SK-N-SH treated with all-trans-retinoic acid at 6 μM for 48 hours (cell line): ENCODE measurements at regions not wholly inside any gene's neighbourhood (a gene's known extent, or its start where the extent isn't known, plus 50 kb on each side); places are given as distances from the start of the nearest gene placed in this dataset.

Source experiments
- ATAC-seq: fragments of 200-7000 bp; cut with Tn5 transposase; 3 replicates; pipeline ENCODE4 v1.9.1; 2020; ENCODE audit warnings: mild to moderate bottlenecking, moderate library complexity
- ARNTL ChIP-seq: fragments of 450-650 bp; formaldehyde crosslinking; IDR thresholded peaks from 2 replicates; pipeline ENCODE4 v1.5.0; 2020; ENCODE audit warnings: low read depth, mild to moderate bottlenecking, moderate library complexity, borderline replicate concordance
- BACH2 ChIP-seq: fragments of 250-450 bp; sonication (Bioruptor Pico); IDR thresholded peaks from 2 replicates; pipeline ENCODE4 v1.9.0; 2021; ENCODE audit warnings: mild to moderate bottlenecking, borderline replicate concordance
- CSDC2 ChIP-seq: fragments of 250-450 bp; sonication (Bioruptor Pico); IDR thresholded peaks from 2 replicates; pipeline ENCODE4 v1.5.0; 2020; ENCODE audit warnings: mild to moderate bottlenecking, moderate library complexity
- ESRRG ChIP-seq: fragments of 250-450 bp; sonication (Bioruptor Pico); IDR thresholded peaks from 2 replicates; pipeline ENCODE4 v1.6.1; 2021; ENCODE audit warnings: mild to moderate bottlenecking
- GLIS3 ChIP-seq: fragments of 250-450 bp; sonication (Bioruptor Pico); IDR thresholded peaks from 2 replicates; pipeline ENCODE4 v1.5.0; 2020; ENCODE audit warnings: mild to moderate bottlenecking, moderate library complexity
- ISL1 ChIP-seq: fragments of 250-450 bp; sonication (Bioruptor Pico); IDR thresholded peaks from 2 replicates; pipeline ENCODE4 v2.1.2; 2022; ENCODE audit warnings: mild to moderate bottlenecking, moderate library complexity
- OSR1 ChIP-seq: fragments of 250-450 bp; sonication (Bioruptor Pico); IDR thresholded peaks from 2 replicates; pipeline ENCODE4 v1.8.0; 2022; ENCODE audit warnings: moderate library complexity, mild to moderate bottlenecking, inconsistent platforms
- PPARA ChIP-seq: fragments of 250-450 bp; sonication (Bioruptor Pico); IDR thresholded peaks from 2 replicates; pipeline ENCODE4 v1.5.0; 2020; ENCODE audit warnings: mild to moderate bottlenecking, borderline replicate concordance
- RARB ChIP-seq: fragments of 250-450 bp; sonication (Bioruptor Pico); IDR thresholded peaks from 2 replicates; pipeline ENCODE4 v1.8.0; 2021; ENCODE audit warnings: mild to moderate bottlenecking, moderate library complexity
- SNAI2 ChIP-seq: fragments of 250-450 bp; sonication (Bioruptor Pico); IDR thresholded peaks from 2 replicates; pipeline ENCODE4 v1.5.0; 2020; ENCODE audit warnings: mild to moderate bottlenecking, moderate library complexity
- TCF4 ChIP-seq: fragments of 250-450 bp; sonication (Bioruptor Pico); IDR thresholded peaks from 2 replicates; pipeline ENCODE4 v1.8.0; 2021; ENCODE audit warnings: mild to moderate bottlenecking, moderate library complexity, borderline replicate concordance
- TOX ChIP-seq: fragments of 250-450 bp; sonication (Bioruptor Pico); IDR thresholded peaks from 2 replicates; pipeline ENCODE4 v1.8.0; 2021; ENCODE audit warnings: mild to moderate bottlenecking, moderate library complexity, borderline replicate concordance
- ZC3H10 ChIP-seq: fragments of 250-450 bp; sonication (Bioruptor Pico); IDR thresholded peaks from 2 replicates; pipeline ENCODE4 v1.5.1; 2021; ENCODE audit warnings: mild to moderate bottlenecking, moderate library complexity
- ZFP3 ChIP-seq: fragments of 250-450 bp; sonication (Bioruptor Pico); IDR thresholded peaks from 2 replicates; pipeline ENCODE4 v1.5.0; 2020; ENCODE audit warnings: mild to moderate bottlenecking, moderate library complexity
- ZNF565 ChIP-seq: fragments of 450-650 bp; formaldehyde crosslinking; conservative IDR thresholded peaks from 2 replicates; pipeline ENCODE4 v1.5.0; 2020; ENCODE audit warnings: low read depth, mild to moderate bottlenecking, moderate library complexity
- ZNF70 ChIP-seq: fragments of 450-650 bp; formaldehyde crosslinking; IDR thresholded peaks from 2 replicates; pipeline ENCODE4 v1.5.0; 2020; ENCODE audit warnings: mild to moderate bottlenecking, moderate library complexity
- TF ChIP-seq, protein P1 (sequence below): fragments of 250-450 bp; sonication (Bioruptor Pico); IDR thresholded peaks from 2 replicates; pipeline ENCODE4 v1.5.1; 2021; ENCODE audit warnings: mild to moderate bottlenecking, moderate library complexity
- TF ChIP-seq, protein P2 (sequence below): fragments of 250-450 bp; sonication (Bioruptor Pico); IDR thresholded peaks from 2 replicates; pipeline ENCODE4 v1.5.1; 2020; ENCODE audit warnings: low read depth, mild to moderate bottlenecking, moderate library complexity
- TF ChIP-seq, protein P3 (sequence below): fragments of 250-450 bp; sonication (Bioruptor Pico); IDR thresholded peaks from 2 replicates; pipeline ENCODE4 v1.5.0; 2020; ENCODE audit warnings: mild to moderate bottlenecking, moderate library complexity

DNA sequence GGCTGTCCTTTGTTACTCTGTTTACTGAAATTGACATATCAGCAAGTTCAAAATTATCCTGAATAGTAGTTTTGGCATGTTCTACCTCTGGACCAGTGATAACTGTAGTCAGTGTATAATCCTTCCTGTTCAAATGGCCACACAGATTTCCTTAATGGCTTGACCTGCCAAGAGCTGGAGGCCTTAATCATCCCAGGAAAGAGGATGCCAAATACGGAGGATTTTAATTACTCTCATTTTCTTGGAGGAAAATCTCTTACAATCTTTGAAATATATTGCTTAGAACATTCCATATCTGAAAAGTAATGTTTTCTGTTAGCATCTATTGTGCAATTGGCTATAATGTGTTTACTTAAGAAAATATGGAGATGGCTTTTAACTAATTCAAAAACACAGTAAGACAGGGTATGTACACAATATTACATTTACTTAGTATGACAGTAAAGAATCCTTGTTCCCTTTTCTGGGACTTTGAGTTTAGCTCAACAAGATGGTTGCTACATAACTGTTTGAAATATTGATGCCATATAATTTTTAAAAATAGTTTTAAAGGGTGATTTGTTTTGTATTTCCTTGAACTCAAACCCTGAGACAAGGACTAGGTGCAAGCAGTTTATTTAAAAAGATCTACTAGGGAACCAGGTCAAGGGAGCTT is 68.9 kb upstream of the SELENOP start:
- no peak for TF ChIP-seq ARNTL (CRISPR knock-in tag)
- no peak for TF ChIP-seq ISL1 (CRISPR knock-in tag)
- no peak for TF ChIP-seq GLIS3 (CRISPR knock-in tag)
- no peak for TF ChIP-seq ESRRG (CRISPR knock-in tag)
- no peak for TF ChIP-seq PPARA
- TF ChIP-seq, protein P1, sequence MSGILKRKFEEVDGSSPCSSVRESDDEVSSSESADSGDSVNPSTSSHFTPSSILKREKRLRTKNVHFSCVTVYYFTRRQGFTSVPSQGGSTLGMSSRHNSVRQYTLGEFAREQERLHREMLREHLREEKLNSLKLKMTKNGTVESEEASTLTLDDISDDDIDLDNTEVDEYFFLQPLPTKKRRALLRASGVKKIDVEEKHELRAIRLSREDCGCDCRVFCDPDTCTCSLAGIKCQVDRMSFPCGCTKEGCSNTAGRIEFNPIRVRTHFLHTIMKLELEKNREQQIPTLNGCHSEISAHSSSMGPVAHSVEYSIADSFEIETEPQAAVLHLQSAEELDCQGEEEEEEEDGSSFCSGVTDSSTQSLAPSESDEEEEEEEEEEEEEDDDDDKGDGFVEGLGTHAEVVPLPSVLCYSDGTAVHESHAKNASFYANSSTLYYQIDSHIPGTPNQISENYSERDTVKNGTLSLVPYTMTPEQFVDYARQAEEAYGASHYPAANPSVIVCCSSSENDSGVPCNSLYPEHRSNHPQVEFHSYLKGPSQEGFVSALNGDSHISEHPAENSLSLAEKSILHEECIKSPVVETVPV (CRISPR knock-in tag), result no peak
- no peak for ATAC-seq

DNA sequence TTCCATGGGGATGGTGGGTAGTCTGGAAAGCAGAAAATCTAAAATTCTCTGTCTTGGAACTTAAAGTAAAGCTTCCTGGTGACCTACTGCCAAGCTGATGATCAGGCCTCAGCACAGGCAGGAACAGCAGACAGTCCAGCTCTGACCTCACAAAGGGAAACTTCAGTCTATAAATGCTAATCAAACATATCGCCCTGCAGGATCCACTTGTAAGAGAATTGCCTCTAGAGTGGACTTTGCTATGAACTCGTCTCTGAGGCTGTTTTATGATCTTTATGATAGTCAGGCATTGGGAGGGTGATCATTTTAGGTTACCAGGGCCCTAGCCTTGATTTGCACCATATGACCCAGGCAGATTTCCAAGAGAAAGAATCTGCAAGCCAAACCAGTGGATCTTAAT is 67.6 kb upstream of the SELENOP start:
- ATAC-seq, result no peak
- no peak for TF ChIP-seq ARNTL (CRISPR knock-in tag)
- TF ChIP-seq SNAI2, result no peak
- TF ChIP-seq, protein P2, sequence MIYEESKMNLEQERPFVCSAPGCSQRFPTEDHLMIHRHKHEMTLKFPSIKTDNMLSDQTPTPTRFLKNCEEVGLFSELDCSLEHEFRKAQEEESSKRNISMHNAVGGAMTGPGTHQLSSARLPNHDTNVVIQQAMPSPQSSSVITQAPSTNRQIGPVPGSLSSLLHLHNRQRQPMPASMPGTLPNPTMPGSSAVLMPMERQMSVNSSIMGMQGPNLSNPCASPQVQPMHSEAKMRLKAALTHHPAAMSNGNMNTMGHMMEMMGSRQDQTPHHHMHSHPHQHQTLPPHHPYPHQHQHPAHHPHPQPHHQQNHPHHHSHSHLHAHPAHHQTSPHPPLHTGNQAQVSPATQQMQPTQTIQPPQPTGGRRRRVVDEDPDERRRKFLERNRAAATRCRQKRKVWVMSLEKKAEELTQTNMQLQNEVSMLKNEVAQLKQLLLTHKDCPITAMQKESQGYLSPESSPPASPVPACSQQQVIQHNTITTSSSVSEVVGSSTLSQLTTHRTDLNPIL (CRISPR knock-in tag), result no peak

DNA sequence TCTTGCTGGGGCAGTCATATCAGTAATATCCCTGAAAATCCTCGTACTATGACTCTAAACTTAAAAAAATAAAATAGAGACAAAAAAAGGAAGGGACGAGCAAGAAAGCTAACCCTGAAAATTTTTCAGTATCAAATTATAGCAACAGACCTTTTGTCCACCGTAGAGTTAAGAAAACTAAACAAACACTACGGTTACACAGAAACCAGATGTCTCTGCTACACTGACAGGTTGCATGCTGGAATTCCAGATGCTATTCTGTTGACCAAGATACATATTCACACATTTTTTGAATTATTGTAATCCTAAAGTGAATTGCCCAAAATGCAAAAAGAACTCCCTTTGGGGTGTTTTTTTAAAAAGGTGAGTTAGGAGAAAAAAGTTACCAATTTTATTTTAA is 66.9 kb upstream of the SELENOP start:
- no peak for ATAC-seq
- TF ChIP-seq, protein P2 (CRISPR knock-in tag), result no peak
- TF ChIP-seq ZNF70 (CRISPR knock-in tag) (no peak), CSDC2 (CRISPR knock-in tag) (no peak), RARB (CRISPR knock-in tag) (no peak), ESRRG (CRISPR knock-in tag) (no peak), PPARA (no peak)

DNA sequence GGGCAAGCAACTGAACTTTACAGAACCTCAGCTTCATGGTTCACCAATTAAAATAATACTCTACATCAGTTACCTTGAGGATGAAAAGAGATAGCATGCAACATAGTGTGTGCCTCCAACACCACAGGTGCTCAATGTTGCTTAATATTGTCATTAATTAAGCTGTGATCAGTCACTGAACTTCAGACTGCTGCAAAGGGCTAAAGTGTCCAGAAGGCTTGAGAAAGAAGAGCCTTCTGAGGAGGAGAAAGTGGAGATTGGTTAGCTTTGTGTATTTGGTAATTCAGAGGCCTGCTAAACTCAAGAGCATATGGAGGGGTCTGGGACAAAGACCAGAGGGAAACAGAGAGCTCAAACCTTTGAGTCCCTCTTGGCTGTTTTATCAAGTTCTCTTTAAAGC is 66.3 kb upstream of the SELENOP start:
- no peak for TF ChIP-seq PPARA
- TF ChIP-seq TCF4, result no peak
- TF ChIP-seq, protein P1 (CRISPR knock-in tag), result no peak
- TF ChIP-seq TOX (CRISPR knock-in tag), result no peak
- no peak for TF ChIP-seq GLIS3 (CRISPR knock-in tag)
- TF ChIP-seq ZFP3 (CRISPR knock-in tag), result no peak
- no peak for TF ChIP-seq ZNF565 (CRISPR knock-in tag)
- no peak for TF ChIP-seq RARB (CRISPR knock-in tag)

DNA sequence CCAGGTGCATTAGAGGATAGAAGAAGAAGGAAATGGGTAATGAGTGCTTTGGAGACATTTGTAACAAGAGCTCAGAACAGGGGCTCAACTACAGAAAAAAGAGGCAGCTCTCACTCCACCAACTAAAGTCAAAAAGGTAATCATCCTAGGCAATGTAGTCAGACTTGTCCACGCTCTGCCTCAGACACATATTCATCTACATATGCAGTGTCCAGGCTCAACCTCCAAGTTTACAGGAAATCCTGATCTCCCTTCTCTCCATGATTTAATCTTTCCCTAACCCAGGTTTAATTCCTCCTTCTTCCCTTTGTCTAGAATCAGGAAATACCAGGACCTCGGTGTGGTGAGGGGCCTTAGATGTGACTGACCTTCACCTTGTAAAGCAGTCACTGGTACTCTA is 65.7 kb upstream of the SELENOP start:
- no peak for ATAC-seq
- TF ChIP-seq ZFP3 (CRISPR knock-in tag) (no peak), ZC3H10 (CRISPR knock-in tag) (no peak), RARB (CRISPR knock-in tag) (no peak), OSR1 (CRISPR knock-in tag) (no peak), GLIS3 (CRISPR knock-in tag) (no peak), ZNF70 (CRISPR knock-in tag) (no peak), PPARA (no peak), BACH2 (CRISPR knock-in tag) (no peak), TCF4 (no peak)
- TF ChIP-seq, protein P3, sequence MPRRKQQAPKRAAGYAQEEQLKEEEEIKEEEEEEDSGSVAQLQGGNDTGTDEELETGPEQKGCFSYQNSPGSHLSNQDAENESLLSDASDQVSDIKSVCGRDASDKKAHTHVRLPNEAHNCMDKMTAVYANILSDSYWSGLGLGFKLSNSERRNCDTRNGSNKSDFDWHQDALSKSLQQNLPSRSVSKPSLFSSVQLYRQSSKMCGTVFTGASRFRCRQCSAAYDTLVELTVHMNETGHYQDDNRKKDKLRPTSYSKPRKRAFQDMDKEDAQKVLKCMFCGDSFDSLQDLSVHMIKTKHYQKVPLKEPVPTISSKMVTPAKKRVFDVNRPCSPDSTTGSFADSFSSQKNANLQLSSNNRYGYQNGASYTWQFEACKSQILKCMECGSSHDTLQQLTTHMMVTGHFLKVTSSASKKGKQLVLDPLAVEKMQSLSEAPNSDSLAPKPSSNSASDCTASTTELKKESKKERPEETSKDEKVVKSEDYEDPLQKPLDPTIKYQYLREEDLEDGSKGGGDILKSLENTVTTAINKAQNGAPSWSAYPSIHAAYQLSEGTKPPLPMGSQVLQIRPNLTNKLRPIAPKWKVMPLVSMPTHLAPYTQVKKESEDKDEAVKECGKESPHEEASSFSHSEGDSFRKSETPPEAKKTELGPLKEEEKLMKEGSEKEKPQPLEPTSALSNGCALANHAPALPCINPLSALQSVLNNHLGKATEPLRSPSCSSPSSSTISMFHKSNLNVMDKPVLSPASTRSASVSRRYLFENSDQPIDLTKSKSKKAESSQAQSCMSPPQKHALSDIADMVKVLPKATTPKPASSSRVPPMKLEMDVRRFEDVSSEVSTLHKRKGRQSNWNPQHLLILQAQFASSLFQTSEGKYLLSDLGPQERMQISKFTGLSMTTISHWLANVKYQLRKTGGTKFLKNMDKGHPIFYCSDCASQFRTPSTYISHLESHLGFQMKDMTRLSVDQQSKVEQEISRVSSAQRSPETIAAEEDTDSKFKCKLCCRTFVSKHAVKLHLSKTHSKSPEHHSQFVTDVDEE (CRISPR knock-in tag), result no peak
- TF ChIP-seq, protein P2 (CRISPR knock-in tag), result no peak

More for the DNA sequence above, 66.3 kb upstream of the SELENOP start:
- ATAC-seq, result no peak
